ENCODE measurements at regions not wholly inside any gene's neighbourhood (a gene's known extent, or its start where the extent isn't known, plus 50 kb on each side); places are given as distances from the start of the nearest gene placed in this dataset.

DNA sequence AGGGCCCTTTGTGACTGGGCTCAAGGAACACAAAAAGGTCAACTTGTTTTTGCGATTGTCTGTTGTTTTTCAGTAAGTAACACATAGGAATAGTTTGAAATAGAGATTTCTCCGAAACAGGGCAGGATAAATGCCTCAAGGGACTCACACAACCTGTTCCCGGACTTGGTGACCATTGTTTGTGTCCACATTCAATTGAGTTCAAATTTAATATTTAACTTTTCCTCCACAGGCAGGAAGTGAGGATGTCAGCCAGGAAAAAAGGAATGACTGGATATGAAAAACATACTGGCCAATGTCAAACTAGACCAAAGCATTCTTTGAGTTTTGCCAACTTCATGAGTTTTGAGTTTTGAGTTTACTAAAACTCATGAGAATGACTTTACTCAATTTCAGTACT is 72.7 kb downstream of the SPATA31C2 start:
- ChIA-PET CTCF (ENCODE audit: partially characterized antibody) (no interaction called here), POLR2A (ENCODE audit: partially characterized antibody) (no interaction called here)
- Histone ChIP-seq H4K91ac (replicated peaks; ENCODE audit: insufficient read length, low read length) (no peak overlapping the region), H3K27ac (ENCODE audit: low read depth, low read length) (no peak overlapping the region), H2BK12ac (ENCODE audit: low read depth, low read length) (no peak overlapping the region), H4K20me1 (replicated peaks in 1 of 2; ENCODE audit: control insufficient read depth in 1 of 2, insufficient read depth in 2 of 2, low read length in 2 of 2) (no peaks in the 10 kb centered on the region), H3K14ac (ENCODE audit: insufficient read length) (no peak overlapping the region), H2BK120ac (replicated peaks; ENCODE audit: low read depth, low read length) (no peak overlapping the region), H3K4ac (replicated peaks; ENCODE audit: insufficient read length, low read depth, low read length) (no peak overlapping the region), H2BK15ac (ENCODE audit: low read length) (no peak overlapping the region), H2AK5ac (ENCODE audit: low read depth, low read length) (no peak overlapping the region), H3K36me3 (ENCODE audit: control insufficient read depth in 2 of 4, insufficient read depth in 4 of 4, low read length in 3 of 4) (no peaks in the 10 kb centered on the region), H2AFZ (ENCODE audit: low read length) (no peak overlapping the region), H3K27me3 (replicated peaks in 1 of 4; ENCODE audit: control insufficient read depth in 3 of 4, extremely low read depth in 1 of 4, insufficient read depth in 3 of 4, low read length in 3 of 4) (no peaks in the 10 kb centered on the region; a peak in 1 of 7 replicates), H3K9ac (replicated peaks in 1 of 4; ENCODE audit: extremely low read depth in 1 of 4, low read depth in 3 of 4, low read length in 3 of 4) (no peak overlapping the region), H3K23ac (ENCODE audit: insufficient read length) (no peak overlapping the region), H3K56ac (replicated peaks; ENCODE audit: insufficient read length, low read depth, low read length) (no peak overlapping the region), H3K9me3 (ENCODE audit: insufficient read depth in 2 of 2, low read depth in 1 of 2, low read length in 1 of 2) (peaks cover 0 to 3% of the 10 kb centered on the region in 2 experiments; a peak in 1 of 4 replicates), H3K4me3 (ENCODE audit: extremely low read depth in 1 of 4, insufficient read depth in 2 of 4, low read depth in 3 of 4, low read length in 4 of 4) (no peak overlapping the region), H3K4me2 (ENCODE audit: insufficient read depth in 1 of 2, low read depth in 2 of 2, low read length in 2 of 2) (no peak overlapping the region), H2BK5ac (ENCODE audit: low read depth, low read length) (no peak overlapping the region), H4K8ac (ENCODE audit: extremely low read depth, insufficient read depth, low read length) (no peak overlapping the region), H3K79me2 (ENCODE audit: control insufficient read depth in 1 of 2, insufficient read depth in 2 of 2, low read length in 2 of 2) (no peaks in the 10 kb centered on the region), H3K79me1 (ENCODE audit: low read depth, low read length) (no peaks in the 10 kb centered on the region), H4K5ac (ENCODE audit: insufficient read length, low read depth, low read length) (no peak overlapping the region), H3K23me2 (ENCODE audit: low read depth, low read length) (no peaks in the 10 kb centered on the region), H2BK20ac (ENCODE audit: low read length) (no peak overlapping the region), H3K18ac (ENCODE audit: extremely low read depth, low read length) (no peak overlapping the region), H3K4me1 (replicated peaks in 1 of 4; ENCODE audit: control insufficient read depth in 3 of 4, insufficient read depth in 4 of 4, low read length in 3 of 4) (peaks cover 0 to 2% (median 0%) of the 10 kb centered on the region in 4 experiments; a peak in 1 of 7 replicates)
- WGBS, 2 experiments (ENCODE audit: extremely low coverage in 1 of 2, insufficient coverage in 1 of 2, insufficient read length in 1 of 2, insufficient replicate concordance in 2 of 2, low coverage in 1 of 2, low lambda C conversion rate in 2 of 2, missing lambda C conversion rate in 1 of 2) = 88% methylated on average over 3 of the region's 3 CpGs; no CpG with 5 or more reads in 1 of the 2 experiments
- no peak for FAIRE-seq
- DNase-seq (ENCODE audit: low read depth in 1 of 2, low spot score in 2 of 2) = no peak
- TF ChIP-seq PHF8 (conservative IDR thresholded peaks at IDR 0.05; ENCODE audit: low read depth, low read length) (no peak), SIRT6 (IDR thresholded peaks at IDR 0.05; ENCODE audit: low read length) (no peak), ASH2L (IDR thresholded peaks at IDR 0.05; ENCODE audit: low read length) (no peak), NANOG (IDR thresholded peaks at IDR 0.05; ENCODE audit: insufficient read depth, low read depth, low read length, poor library complexity, severe bottlenecking) (no peak), GABPA (IDR thresholded peaks at IDR 0.05; ENCODE audit: borderline replicate concordance, insufficient read depth, low read length) (no peak), KDM1A (IDR thresholded peaks at IDR 0.05; ENCODE audit: borderline replicate concordance, low read length) (no peak), RNF2 (IDR thresholded peaks at IDR 0.05; ENCODE audit: borderline replicate concordance, low read depth, low read length, missing control alignments, poor library complexity, severe bottlenecking) (no peak), CTBP2 (IDR thresholded peaks at IDR 0.05; ENCODE audit: borderline replicate concordance, insufficient read depth, insufficient read length, low read length) (no peak), ZNF274 (IDR thresholded peaks at IDR 0.05; ENCODE audit: borderline replicate concordance, extremely low read depth, low read length) (no peak), RBBP5 (IDR thresholded peaks at IDR 0.05; ENCODE audit: borderline replicate concordance, low read depth, low read length) (no peak)
- TF ChIP-seq, protein P1, sequence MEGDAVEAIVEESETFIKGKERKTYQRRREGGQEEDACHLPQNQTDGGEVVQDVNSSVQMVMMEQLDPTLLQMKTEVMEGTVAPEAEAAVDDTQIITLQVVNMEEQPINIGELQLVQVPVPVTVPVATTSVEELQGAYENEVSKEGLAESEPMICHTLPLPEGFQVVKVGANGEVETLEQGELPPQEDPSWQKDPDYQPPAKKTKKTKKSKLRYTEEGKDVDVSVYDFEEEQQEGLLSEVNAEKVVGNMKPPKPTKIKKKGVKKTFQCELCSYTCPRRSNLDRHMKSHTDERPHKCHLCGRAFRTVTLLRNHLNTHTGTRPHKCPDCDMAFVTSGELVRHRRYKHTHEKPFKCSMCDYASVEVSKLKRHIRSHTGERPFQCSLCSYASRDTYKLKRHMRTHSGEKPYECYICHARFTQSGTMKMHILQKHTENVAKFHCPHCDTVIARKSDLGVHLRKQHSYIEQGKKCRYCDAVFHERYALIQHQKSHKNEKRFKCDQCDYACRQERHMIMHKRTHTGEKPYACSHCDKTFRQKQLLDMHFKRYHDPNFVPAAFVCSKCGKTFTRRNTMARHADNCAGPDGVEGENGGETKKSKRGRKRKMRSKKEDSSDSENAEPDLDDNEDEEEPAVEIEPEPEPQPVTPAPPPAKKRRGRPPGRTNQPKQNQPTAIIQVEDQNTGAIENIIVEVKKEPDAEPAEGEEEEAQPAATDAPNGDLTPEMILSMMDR (IDR thresholded peaks at IDR 0.05; ENCODE audit: control extremely low read depth in 1 of 3, insufficient read depth in 1 of 3, low read depth in 1 of 3, low read length in 3 of 3) = no peak
